HCT116 (cell line): ENCODE measurements at regions not wholly inside any gene's neighbourhood (a gene's known extent, or its start where the extent isn't known, plus 50 kb on each side); places are given as distances from the start of the nearest gene placed in this dataset.

Experiments
- ATAC-seq: fragments of 200-7000 bp; cut with Tn5 transposase; 2 replicates; pipeline ENCODE4 v1.9.1; 2020; ENCODE audit warnings: mild to moderate bottlenecking, moderate library complexity
- BruUV-seq: library from RNA; stranded (reverse); fragments of 400-500 nt; replicated peaks from 2 replicates; lab custom pipeline; 2021; lab: Mats Ljungman, UMichigan
- CTCF ChIA-PET: fragments of 300-600 bp; sonication (Branson Sonifier 250); formaldehyde crosslinking; loops from one replicate; lab custom pipeline; 2021; ENCODE audit warnings: antibody characterized with exemption; lab: Charles Lee
- POLR2A ChIA-PET: fragments of 300-600, 350-600 bp; sonication (Branson Sonifier 250); formaldehyde crosslinking; loops from one replicate; lab custom pipeline; 2021; ENCODE audit warnings: antibody characterized with exemption; lab: Charles Lee
- RAD21 ChIA-PET, 2 experiments: fragments of 300-600 bp; sonication (Branson Sonifier 250); formaldehyde crosslinking; loops; one replicate each; lab custom pipeline; 2023; ENCODE audit warnings: low total read pairs in 2 of 2; ENCODE audit not compliant: uncharacterized antibody in 2 of 2, unreplicated experiment in 2 of 2, low non-redundant PET in 1 of 2; lab: Charles Lee
- DNase-seq: peaks from one replicate; pipeline ENCODE4 v3.0.0-alpha.2; 2010; ENCODE audit warnings: low read depth, low spot score
- H2AFZ ChIP-seq: fragments of 200-600 bp; shearing (Covaris generic), sonication (generic); 2 replicates; pipeline ENCODE4 v1.6.1; 2017; ENCODE audit warnings: low read depth, mixed run types, mixed read lengths, antibody characterized with exemption, low read length; ENCODE audit not compliant: poor library complexity, severe bottlenecking
- H3K27ac ChIP-seq: 2 replicates; pipeline ENCODE4 v1.5.1; 2012; ENCODE audit warnings: low read depth, low read length
- H3K27me3 ChIP-seq: fragments of 200-600 bp; sonication (generic); 2 replicates; pipeline ENCODE4 v1.6.1; 2016; ENCODE audit warnings: mixed run types, low read length, mixed read lengths; ENCODE audit not compliant: insufficient read depth
- H3K36me3 ChIP-seq, 2 experiments: fragments of 200-500 bp in 1 of 2; fragments of 200-600 bp in 1 of 2; sonication (Bioruptor generic) in 1 of 2; sonication (generic) in 1 of 2; 2 replicates each; pipeline versions ENCODE4 v1.5.1 to v1.6.1; 2014 to 2016; ENCODE audit warnings: low read length in 2 of 2, inconsistent platforms in 1 of 2, mixed read lengths in 1 of 2, mixed run types in 1 of 2; ENCODE audit not compliant: insufficient read depth in 2 of 2, control insufficient read depth in 1 of 2
- H3K4me1 ChIP-seq, 2 experiments: fragments of 200-600 bp in 1 of 2; sonication (generic) in 1 of 2; 2 replicates each; pipeline versions ENCODE4 v1.5.1 to v1.6.1; 2012 to 2017; ENCODE audit warnings: low read length in 2 of 2, inconsistent platforms in 1 of 2, mild to moderate bottlenecking in 1 of 2, mixed read lengths in 1 of 2, mixed run types in 1 of 2, moderate library complexity in 1 of 2; ENCODE audit not compliant: insufficient read depth in 2 of 2, control insufficient read depth in 1 of 2
- H3K4me2 ChIP-seq: fragments of 200-600 bp; sonication (generic); 2 replicates; pipeline ENCODE4 v1.6.1; 2017; ENCODE audit warnings: mixed run types, low read length, mixed read lengths
- H3K4me3 ChIP-seq, 2 experiments: fragments of 200-600 bp in 1 of 2; sonication (generic) in 1 of 2; replicated peaks in 1 of 2; 2 replicates each; pipeline ENCODE4 v1.5.1; 2011 to 2016; ENCODE audit warnings: low read length in 2 of 2, control low read depth in 1 of 2, low read depth in 1 of 2, mild to moderate bottlenecking in 1 of 2, mixed read lengths in 1 of 2, mixed run types in 1 of 2
- H3K79me2 ChIP-seq: fragments of 200-600 bp; sonication (generic); 2 replicates; pipeline ENCODE4 v1.6.1; 2017; ENCODE audit warnings: mild to moderate bottlenecking, mixed run types, low read length, moderate library complexity, mixed read lengths; ENCODE audit not compliant: insufficient read depth
- H3K9ac ChIP-seq: fragments of 200-600 bp; sonication (generic); 2 replicates; pipeline ENCODE4 v1.6.1; 2016; ENCODE audit warnings: low read length, mixed read lengths
- H3K9me2 ChIP-seq: fragments of 200-600 bp; sonication (generic), shearing (Covaris generic); 2 replicates; pipeline ENCODE4 v1.6.1; 2017; ENCODE audit warnings: mixed run types, mild to moderate bottlenecking, moderate library complexity; ENCODE audit not compliant: insufficient read depth
- H3K9me3 ChIP-seq, 2 experiments: fragments of 200-500 bp in 1 of 2; fragments of 200-600 bp in 1 of 2; sonication (Bioruptor generic) in 1 of 2; sonication (generic) in 1 of 2; 2 replicates each; pipeline ENCODE4 v1.6.1; 2014 to 2017; ENCODE audit warnings: low read length in 2 of 2, mixed read lengths in 2 of 2, inconsistent platforms in 1 of 2, low read depth in 1 of 2, mild to moderate bottlenecking in 1 of 2, mixed run types in 1 of 2, moderate library complexity in 1 of 2; ENCODE audit not compliant: control insufficient read depth in 1 of 2, insufficient read depth in 1 of 2
- H4K20me1 ChIP-seq: fragments of 200-600 bp; sonication (generic), shearing (Covaris generic); 2 replicates; pipeline ENCODE4 v1.6.1; 2017; ENCODE audit warnings: mixed run types, mild to moderate bottlenecking, moderate library complexity; ENCODE audit not compliant: insufficient read depth
- CBX3 ChIP-seq: IDR thresholded peaks from 2 replicates; pipeline ENCODE4 v1.6.1; 2012; ENCODE audit warnings: low read depth
- CEBPB ChIP-seq: IDR thresholded peaks from 2 replicates; pipeline ENCODE4 v1.6.1; 2012; ENCODE audit warnings: low read depth
- EGR1 ChIP-seq: IDR thresholded peaks from 2 replicates; pipeline ENCODE4 v1.6.1; 2012; ENCODE audit warnings: low read depth
- RAD21 ChIP-seq: IDR thresholded peaks from 2 replicates; pipeline ENCODE4 v1.6.1; 2012; ENCODE audit warnings: low read depth, mild to moderate bottlenecking
- SIN3A ChIP-seq: IDR thresholded peaks from 2 replicates; pipeline ENCODE4 v1.6.1; 2012; ENCODE audit warnings: low read depth
- SP1 ChIP-seq: IDR thresholded peaks from 2 replicates; pipeline ENCODE4 v1.6.1; 2012; ENCODE audit warnings: low read depth
- ZNF274 ChIP-seq: fragments of 200-500 bp; sonication (Bioruptor generic); IDR thresholded peaks from 2 replicates; pipeline ENCODE4 v1.6.1; 2014; ENCODE audit warnings: mild to moderate bottlenecking, low read depth, low read length, inconsistent platforms
- intact Hi-C: fragments of 100-400 bp; cut with micrococcal nuclease; formaldehyde crosslinking; loops from 2 replicates; pipeline ENCODE4 v1.10.0; 2022
- TF ChIP-seq, protein P1 (sequence below): IDR thresholded peaks from 2 replicates; pipeline ENCODE4 v1.6.1; 2012
- TF ChIP-seq, protein P2 (sequence below): IDR thresholded peaks from 2 replicates; pipeline ENCODE4 v1.6.1; 2012; ENCODE audit warnings: low read depth
- TF ChIP-seq, protein P3 (sequence below), 3 experiments: fragments of 200-600 bp in 1 of 3; sonication (generic) in 1 of 3; IDR thresholded peaks in 2 of 3; conservative IDR thresholded peaks in 1 of 3; 2 replicates each; pipeline ENCODE4 v1.5.1; 2012 to 2017; ENCODE audit warnings: low read depth in 2 of 3, low read length in 2 of 3, antibody characterized with exemption in 1 of 3, borderline replicate concordance in 1 of 3, control low read depth in 1 of 3, mild to moderate bottlenecking in 1 of 3, mixed read lengths in 1 of 3, mixed run types in 1 of 3, moderate library complexity in 1 of 3; ENCODE audit not compliant: insufficient read depth in 1 of 3

DNA sequence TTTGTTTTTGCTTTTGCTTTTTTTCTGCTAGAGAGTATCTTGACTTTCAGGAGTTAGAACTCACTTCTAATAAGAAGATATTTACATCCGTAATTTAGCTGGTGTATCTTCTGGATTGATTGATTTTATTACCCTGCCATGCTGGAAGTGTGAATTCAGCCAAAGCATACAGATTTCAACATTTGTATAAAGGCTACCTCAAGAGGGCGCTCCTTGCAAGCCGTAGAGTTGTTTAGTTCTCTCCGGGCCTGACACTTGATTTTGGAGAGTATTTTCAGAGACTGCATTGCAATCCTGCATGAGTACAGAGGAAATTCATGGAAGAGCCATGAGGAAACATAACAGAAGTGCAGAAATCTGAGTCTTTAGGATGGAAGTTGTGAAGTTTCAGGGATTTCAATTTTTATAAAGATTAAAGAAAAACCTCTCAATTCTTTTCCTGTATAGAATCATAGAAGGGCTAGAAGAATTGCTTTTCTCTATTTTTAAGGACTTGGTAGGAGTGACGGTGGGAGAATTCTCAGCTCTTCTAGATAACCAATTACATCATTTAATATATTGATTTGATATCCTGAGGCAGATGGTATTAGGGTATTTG is 66.7 kb upstream of the TIAM2 start:
- Histone ChIP-seq H3K9me3 (no peaks in the 10 kb centered on the region), H3K27ac (no peak overlapping the region), H3K27me3 (no peaks in the 10 kb centered on the region), H3K9me2 (no peaks in the 10 kb centered on the region), H3K4me2 (no peak overlapping the region), H3K4me1 (peaks cover 21 to 23% of the 10 kb centered on the region in 2 experiments), H3K36me3 (no peaks in the 10 kb centered on the region), H3K4me3 (no peak overlapping the region), H3K9ac (no peak overlapping the region), H2AFZ (no peak overlapping the region), H3K79me2 (no peaks in the 10 kb centered on the region), H4K20me1 (no peaks in the 10 kb centered on the region)
- ChIA-PET CTCF (interaction anchor here (0.8 to 1.7 kb wide), 8 partner anchors 9 to 320 kb away, joined by 3 to 13 read pairs (median 10); no protein-coding TSS in a partner anchor), RAD21 (interaction anchor here (0.5 to 1.0 kb wide), 4 partner anchors 243 to 320 kb away, joined by 3 read pairs; no protein-coding TSS in a partner anchor), POLR2A (no interaction called here)
- DNase-seq (peak; percentile 49), ATAC-seq (peak; percentile 58)
- BruUV-seq = no TSS peak
- TF ChIP-seq, protein P1, sequence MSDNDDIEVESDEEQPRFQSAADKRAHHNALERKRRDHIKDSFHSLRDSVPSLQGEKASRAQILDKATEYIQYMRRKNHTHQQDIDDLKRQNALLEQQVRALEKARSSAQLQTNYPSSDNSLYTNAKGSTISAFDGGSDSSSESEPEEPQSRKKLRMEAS = no peak
- TF ChIP-seq, protein P2, sequence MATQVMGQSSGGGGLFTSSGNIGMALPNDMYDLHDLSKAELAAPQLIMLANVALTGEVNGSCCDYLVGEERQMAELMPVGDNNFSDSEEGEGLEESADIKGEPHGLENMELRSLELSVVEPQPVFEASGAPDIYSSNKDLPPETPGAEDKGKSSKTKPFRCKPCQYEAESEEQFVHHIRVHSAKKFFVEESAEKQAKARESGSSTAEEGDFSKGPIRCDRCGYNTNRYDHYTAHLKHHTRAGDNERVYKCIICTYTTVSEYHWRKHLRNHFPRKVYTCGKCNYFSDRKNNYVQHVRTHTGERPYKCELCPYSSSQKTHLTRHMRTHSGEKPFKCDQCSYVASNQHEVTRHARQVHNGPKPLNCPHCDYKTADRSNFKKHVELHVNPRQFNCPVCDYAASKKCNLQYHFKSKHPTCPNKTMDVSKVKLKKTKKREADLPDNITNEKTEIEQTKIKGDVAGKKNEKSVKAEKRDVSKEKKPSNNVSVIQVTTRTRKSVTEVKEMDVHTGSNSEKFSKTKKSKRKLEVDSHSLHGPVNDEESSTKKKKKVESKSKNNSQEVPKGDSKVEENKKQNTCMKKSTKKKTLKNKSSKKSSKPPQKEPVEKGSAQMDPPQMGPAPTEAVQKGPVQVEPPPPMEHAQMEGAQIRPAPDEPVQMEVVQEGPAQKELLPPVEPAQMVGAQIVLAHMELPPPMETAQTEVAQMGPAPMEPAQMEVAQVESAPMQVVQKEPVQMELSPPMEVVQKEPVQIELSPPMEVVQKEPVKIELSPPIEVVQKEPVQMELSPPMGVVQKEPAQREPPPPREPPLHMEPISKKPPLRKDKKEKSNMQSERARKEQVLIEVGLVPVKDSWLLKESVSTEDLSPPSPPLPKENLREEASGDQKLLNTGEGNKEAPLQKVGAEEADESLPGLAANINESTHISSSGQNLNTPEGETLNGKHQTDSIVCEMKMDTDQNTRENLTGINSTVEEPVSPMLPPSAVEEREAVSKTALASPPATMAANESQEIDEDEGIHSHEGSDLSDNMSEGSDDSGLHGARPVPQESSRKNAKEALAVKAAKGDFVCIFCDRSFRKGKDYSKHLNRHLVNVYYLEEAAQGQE = no peak
- no peak for TF ChIP-seq ZNF274
- TF ChIP-seq RAD21 = peak; percentile 97
- TF ChIP-seq, protein P3, sequence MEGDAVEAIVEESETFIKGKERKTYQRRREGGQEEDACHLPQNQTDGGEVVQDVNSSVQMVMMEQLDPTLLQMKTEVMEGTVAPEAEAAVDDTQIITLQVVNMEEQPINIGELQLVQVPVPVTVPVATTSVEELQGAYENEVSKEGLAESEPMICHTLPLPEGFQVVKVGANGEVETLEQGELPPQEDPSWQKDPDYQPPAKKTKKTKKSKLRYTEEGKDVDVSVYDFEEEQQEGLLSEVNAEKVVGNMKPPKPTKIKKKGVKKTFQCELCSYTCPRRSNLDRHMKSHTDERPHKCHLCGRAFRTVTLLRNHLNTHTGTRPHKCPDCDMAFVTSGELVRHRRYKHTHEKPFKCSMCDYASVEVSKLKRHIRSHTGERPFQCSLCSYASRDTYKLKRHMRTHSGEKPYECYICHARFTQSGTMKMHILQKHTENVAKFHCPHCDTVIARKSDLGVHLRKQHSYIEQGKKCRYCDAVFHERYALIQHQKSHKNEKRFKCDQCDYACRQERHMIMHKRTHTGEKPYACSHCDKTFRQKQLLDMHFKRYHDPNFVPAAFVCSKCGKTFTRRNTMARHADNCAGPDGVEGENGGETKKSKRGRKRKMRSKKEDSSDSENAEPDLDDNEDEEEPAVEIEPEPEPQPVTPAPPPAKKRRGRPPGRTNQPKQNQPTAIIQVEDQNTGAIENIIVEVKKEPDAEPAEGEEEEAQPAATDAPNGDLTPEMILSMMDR (IDR thresholded peaks at IDR 0.05 in 2 of 3, conservative IDR thresholded peaks at IDR 0.05 in 1 of 3; ENCODE audit: borderline replicate concordance in 1 of 3, insufficient read depth in 1 of 3, low read depth in 2 of 3, low read length in 2 of 3) = peak; percentile 71 to 91 (median 89)
- 0 out of 2 replicates have a peak, but pooled peaks have one; percentile 25 for TF ChIP-seq SIN3A
- no peak; the same call in 1 of the 2 replicates for TF ChIP-seq EGR1
- TF ChIP-seq SP1 = 0 out of 2 replicates have a peak, but pooled peaks have one; percentile 23
- peak; percentile 54; the same call in 1 of the 2 replicates for TF ChIP-seq CEBPB
- peak; percentile 59; the same call in 1 of the 2 replicates for TF ChIP-seq CBX3
- intact Hi-C loops = loop anchor here (1.0 to 5.0 kb wide), 4 partner anchors 61 to 320 kb away; no protein-coding TSS in a partner anchor
